Peyer's patch (tissue), 4 donors: ENCODE measurements at regions not wholly inside any gene's neighbourhood (a gene's known extent, or its start where the extent isn't known, plus 50 kb on each side); places are given as distances from the start of the nearest gene placed in this dataset.

Experiments
- POLR2A ChIP-seq, 2 donors: fragments of 450-650 bp; IDR thresholded peaks; one replicate each; pipeline ENCODE4 v1.5.1; 2017; ENCODE audit warnings: antibody characterized with exemption in 2 of 2, mild to moderate bottlenecking in 2 of 2, moderate library complexity in 2 of 2
- TF ChIP-seq, protein P1 (sequence below), 6 experiments: fragments of 450-650 bp in 4 of 6; fragments of 200-600 bp in 2 of 6; sonication (generic) in 1 of 6; IDR thresholded peaks; one replicate each; pipeline ENCODE4 v1.5.1; 2017 to 2019; ENCODE audit warnings: antibody characterized with exemption in 6 of 6, mild to moderate bottlenecking in 3 of 6, moderate library complexity in 1 of 6

DNA sequence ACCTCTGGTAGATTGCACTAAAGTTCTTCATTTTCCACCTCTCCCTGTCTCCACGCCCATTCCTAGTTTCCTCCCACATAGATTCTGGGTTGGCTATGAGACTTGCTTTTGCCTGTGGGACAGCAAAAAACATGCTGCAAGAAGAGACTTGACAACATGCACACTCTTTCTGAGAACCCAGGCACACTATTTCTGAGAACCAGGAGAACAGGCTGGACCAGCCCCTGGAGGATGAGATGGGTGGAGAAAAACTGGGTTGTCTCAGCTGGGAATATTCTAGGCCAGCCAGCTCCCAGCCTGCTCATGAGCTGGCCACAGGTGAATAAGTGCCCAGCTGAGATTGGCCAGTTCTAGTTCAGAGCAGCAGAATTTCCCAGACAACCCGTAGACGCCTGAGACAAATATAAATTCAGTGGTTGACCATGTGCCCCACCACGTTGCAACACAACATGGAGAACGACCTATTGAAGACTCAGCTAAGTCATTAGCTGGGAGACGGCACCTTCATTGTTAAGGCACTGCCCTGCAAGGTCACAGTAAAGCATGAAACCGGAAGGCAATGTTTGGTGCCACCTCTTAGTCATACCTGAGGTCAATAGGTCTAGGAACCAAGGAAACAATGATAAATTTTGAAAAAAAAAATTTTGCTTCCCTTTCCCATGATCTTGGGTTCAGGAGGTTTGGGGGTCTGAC lies 92.7 kb upstream of the AKR1E2 start:
- TF ChIP-seq, protein P1, sequence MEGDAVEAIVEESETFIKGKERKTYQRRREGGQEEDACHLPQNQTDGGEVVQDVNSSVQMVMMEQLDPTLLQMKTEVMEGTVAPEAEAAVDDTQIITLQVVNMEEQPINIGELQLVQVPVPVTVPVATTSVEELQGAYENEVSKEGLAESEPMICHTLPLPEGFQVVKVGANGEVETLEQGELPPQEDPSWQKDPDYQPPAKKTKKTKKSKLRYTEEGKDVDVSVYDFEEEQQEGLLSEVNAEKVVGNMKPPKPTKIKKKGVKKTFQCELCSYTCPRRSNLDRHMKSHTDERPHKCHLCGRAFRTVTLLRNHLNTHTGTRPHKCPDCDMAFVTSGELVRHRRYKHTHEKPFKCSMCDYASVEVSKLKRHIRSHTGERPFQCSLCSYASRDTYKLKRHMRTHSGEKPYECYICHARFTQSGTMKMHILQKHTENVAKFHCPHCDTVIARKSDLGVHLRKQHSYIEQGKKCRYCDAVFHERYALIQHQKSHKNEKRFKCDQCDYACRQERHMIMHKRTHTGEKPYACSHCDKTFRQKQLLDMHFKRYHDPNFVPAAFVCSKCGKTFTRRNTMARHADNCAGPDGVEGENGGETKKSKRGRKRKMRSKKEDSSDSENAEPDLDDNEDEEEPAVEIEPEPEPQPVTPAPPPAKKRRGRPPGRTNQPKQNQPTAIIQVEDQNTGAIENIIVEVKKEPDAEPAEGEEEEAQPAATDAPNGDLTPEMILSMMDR (IDR thresholded peaks at IDR 0.05) = no peak
- no peak for TF ChIP-seq POLR2A (IDR thresholded peaks at IDR 0.05)
